ENCODE measurements at regions not wholly inside any gene's neighbourhood (a gene's known extent, or its start where the extent isn't known, plus 50 kb on each side); places are given as distances from the start of the nearest gene placed in this dataset.

DNA sequence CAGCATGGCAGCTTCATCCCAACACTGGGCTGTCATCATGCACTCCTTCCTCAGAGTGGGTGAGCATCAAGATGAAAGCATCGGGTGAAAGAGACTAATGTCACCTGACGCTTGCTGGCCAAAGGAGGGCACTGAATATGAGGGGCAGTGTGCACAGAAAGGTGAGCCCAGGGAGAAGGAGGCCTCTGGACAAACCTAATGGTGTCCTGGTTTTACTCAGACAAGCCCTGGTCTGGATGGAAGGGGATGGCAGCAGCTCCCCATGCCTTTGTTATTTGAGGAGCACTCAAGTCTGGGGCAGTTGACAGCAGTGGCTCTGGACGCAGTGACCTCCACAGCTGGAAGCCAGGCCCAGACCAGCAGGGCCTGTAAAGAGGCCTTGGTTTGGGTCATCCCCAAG lies 209.7 kb downstream of the SMAD2 start:
- Mint-ChIP-seq H3K4me3 (ENCODE audit: low read depth, unreplicated experiment) (no peak overlapping the region), H3K27ac (ENCODE audit: unreplicated experiment) (no peak overlapping the region), H3K27me3 (ENCODE audit: unreplicated experiment) (peaks cover 96% of the 10 kb centered on the region), H3K36me3 (ENCODE audit: insufficient read depth, unreplicated experiment) (no peaks in the 10 kb centered on the region), H3K9me3 (ENCODE audit: low read depth, unreplicated experiment) (no peaks in the 10 kb centered on the region), H3K4me1 (ENCODE audit: low read depth, unreplicated experiment) (no peaks in the 10 kb centered on the region)
- DNase-seq: no peak
- intact Hi-C loops (cut with micrococcal nuclease; ENCODE audit: unreplicated experiment): no loop called here
- TF ChIP-seq CTCF (IDR thresholded peaks at IDR 0.05; ENCODE audit: unreplicated experiment): no peak
- BruUV-seq (replicated peaks): no TSS peak
- CTCF ChIA-PET: no interaction called here

- Mint-ChIP-seq H3K27ac (ENCODE audit: unreplicated experiment) (no peak overlapping the region), H3K9me3 (ENCODE audit: low read depth, unreplicated experiment) (no peaks in the 10 kb centered on the region), H3K36me3 (ENCODE audit: insufficient read depth, unreplicated experiment) (no peaks in the 10 kb centered on the region), H3K4me1 (ENCODE audit: low read depth, unreplicated experiment) (no peaks in the 10 kb centered on the region), H3K27me3 (ENCODE audit: unreplicated experiment) (peaks cover 96% of the 10 kb centered on the region), H3K4me3 (ENCODE audit: low read depth, unreplicated experiment) (no peak overlapping the region)
- CTCF ChIA-PET: no interaction called here
- intact Hi-C loops (cut with micrococcal nuclease; ENCODE audit: unreplicated experiment): no loop called here
- no TSS peak for BruUV-seq (replicated peaks)
- no peak for TF ChIP-seq CTCF (IDR thresholded peaks at IDR 0.05; ENCODE audit: unreplicated experiment)
- DNase-seq: no peak
Measured at GRCh38 chr18:47719096-47719780, 211.2 kb downstream of the SMAD2 start.

- CTCF ChIA-PET: no interaction called here
- no peak for TF ChIP-seq CTCF (IDR thresholded peaks at IDR 0.05; ENCODE audit: unreplicated experiment)
- peaks cover 96% of the 10 kb centered on the region for H3K27me3 Mint-ChIP-seq (ENCODE audit: unreplicated experiment)
- H3K27ac Mint-ChIP-seq (ENCODE audit: unreplicated experiment): no peak overlapping the region
- no peaks in the 10 kb centered on the region for H3K36me3 Mint-ChIP-seq (ENCODE audit: insufficient read depth, unreplicated experiment)
- no peak for DNase-seq
- intact Hi-C loops (cut with micrococcal nuclease; ENCODE audit: unreplicated experiment): no loop called here
- no peaks in the 10 kb centered on the region for H3K4me1 Mint-ChIP-seq (ENCODE audit: low read depth, unreplicated experiment)
- no peaks in the 10 kb centered on the region for H3K9me3 Mint-ChIP-seq (ENCODE audit: low read depth, unreplicated experiment)
- no TSS peak for BruUV-seq (replicated peaks)
- no peak overlapping the region for H3K4me3 Mint-ChIP-seq (ENCODE audit: low read depth, unreplicated experiment)
Measured at GRCh38 chr18:47718646-47719045, 211.8 kb downstream of the SMAD2 start.

DNA sequence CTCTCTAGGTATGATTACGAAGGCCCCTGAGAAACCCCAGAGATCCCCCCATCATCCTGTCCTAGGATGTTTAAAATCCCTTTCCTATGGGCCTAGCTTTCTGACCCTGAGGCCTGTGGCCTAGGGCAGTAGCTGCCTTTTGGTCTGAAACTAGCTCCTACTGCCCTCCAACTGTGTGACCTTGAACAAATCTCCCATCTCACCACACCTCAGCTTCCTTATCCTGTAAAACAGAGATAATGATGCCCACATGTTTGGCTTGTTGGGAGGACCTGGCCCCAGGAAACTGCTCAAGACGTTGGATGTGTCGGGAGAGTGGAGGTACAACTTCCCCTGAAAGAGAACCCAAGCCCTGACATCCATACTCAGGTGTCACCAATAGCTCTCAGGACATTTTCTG lies 213.2 kb downstream of the SMAD2 start:
- DNase-seq: no peak
- no TSS peak for BruUV-seq (replicated peaks)
- no peaks in the 10 kb centered on the region for H3K4me1 Mint-ChIP-seq (ENCODE audit: low read depth, unreplicated experiment)
- H3K27ac Mint-ChIP-seq (ENCODE audit: unreplicated experiment): no peak overlapping the region
- no peaks in the 10 kb centered on the region for H3K9me3 Mint-ChIP-seq (ENCODE audit: low read depth, unreplicated experiment)
- intact Hi-C loops (cut with micrococcal nuclease; ENCODE audit: unreplicated experiment): no loop called here
- H3K4me3 Mint-ChIP-seq (ENCODE audit: low read depth, unreplicated experiment): no peak overlapping the region
- H3K36me3 Mint-ChIP-seq (ENCODE audit: insufficient read depth, unreplicated experiment): no peaks in the 10 kb centered on the region
- TF ChIP-seq CTCF (IDR thresholded peaks at IDR 0.05; ENCODE audit: unreplicated experiment): no peak
- peaks cover 96% of the 10 kb centered on the region for H3K27me3 Mint-ChIP-seq (ENCODE audit: unreplicated experiment)
- CTCF ChIA-PET: no interaction called here

All from Calu3 (cell line).